ENCODE measurements at regions not wholly inside any gene's neighbourhood (a gene's known extent, or its start where the extent isn't known, plus 50 kb on each side); places are given as distances from the start of the nearest gene placed in this dataset.
"Not testable (repeated sequence)": the region's sequence is repeated elsewhere in the genome, so short reads cannot be mapped to it uniquely, and the experiment has no call there.

DNA sequence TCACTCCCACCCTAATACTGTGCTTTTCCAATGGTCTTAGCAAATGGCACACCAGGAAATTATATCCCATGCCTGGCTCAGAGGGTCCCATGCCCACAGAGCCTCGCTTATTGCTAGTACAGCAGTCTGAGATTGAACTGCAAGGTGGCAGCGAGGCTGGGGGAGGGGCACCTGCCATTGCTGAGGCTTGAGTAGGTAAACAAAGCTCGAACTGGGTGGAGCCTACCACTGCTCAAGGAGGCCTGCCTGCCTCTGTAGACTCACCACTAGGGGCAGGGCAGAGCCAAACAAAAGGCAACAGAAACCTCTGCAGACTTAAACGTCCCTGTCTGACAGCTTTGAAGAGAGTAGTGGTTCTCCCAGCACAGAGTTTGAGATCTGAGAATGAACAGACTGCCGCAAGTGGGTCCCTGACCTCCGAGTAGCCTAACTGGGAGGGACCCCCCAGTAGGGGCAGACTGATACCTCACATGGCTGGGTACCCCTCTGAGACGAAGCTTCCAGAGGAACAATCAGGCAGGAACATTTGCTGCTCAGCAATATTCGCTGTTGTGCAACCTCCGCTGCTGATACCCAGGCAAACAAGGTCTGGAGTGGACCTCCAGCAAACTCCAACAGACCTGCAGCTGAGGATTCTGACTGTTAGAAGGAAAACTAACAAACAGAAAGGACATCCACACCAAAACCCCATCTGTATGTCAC is 150.7 kb upstream of the FOXA2 start:
- not testable (repeated sequence) for DNase-seq

DNA sequence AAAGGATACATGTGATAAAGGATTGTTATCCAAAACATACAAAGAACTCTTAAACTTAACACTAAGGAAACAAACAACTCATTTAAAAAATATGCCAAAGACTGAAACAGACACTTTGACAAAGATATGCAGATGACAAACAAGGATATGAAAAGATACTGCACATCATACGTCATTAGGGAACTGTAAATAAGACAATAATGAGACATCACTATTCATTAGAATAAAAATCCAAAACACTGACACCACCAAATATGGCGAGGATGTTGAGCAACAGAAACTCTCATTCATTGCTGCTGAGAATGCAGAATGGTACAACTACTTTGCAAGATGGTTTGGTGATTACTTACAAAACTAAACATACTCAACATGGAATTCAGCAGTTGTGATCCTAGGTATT is 156.5 kb upstream of the FOXA2 start:
- DNase-seq = no peak

DNA sequence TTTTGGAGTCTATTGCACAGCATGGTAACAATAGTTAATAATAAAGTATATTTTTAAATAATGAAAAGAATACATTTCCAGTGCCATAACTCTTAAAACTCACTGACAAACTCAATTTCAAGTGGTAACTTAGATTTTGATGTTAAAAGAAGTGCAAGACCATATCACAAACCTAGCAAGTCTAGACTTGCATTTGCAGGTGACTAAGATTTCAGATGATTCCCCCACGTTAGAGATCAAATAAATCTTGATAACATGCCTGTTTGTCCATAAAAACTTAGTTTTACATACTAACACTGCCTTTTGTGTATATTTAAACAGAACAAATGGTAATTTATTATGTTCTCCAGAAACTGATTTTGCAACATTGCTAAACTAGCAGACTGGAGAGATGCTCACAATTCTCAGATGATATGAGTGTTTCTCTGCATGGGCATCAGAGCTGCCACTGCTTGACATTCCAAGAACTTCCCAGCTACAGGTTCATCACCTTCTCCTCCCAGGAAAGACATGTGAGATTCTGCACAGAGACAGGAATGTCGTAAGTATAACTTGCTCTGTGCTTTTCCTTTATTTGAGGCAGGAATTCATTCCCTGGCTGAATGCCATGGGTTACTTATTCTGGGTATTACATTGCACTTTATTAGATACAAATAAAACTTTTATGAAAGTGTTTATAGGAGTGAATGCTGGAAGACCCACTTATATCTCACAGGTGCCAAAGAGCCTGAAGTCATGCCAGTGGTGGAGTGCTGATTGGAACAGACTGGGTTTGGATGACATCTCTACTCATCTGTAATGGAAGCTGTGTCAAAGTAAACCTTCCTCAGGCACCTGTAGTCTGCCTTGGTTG is 160.2 kb upstream of the FOXA2 start:
- no peak for DNase-seq

DNA sequence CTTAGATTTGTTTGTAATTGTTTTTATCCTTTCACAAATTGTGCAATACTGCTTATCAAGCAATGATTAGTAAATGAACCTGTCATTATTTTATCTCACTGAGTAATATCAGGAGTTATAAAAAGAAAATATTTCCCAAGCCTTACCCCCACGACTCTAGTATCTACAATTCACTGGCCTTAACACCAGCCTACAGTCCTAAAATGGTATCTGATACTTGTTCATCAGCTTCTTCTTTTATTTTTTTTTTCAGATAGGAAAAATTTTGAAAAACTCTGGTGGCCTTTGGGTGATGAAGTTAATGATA is 160.8 kb upstream of the FOXA2 start:
- DNase-seq = no peak

DNA sequence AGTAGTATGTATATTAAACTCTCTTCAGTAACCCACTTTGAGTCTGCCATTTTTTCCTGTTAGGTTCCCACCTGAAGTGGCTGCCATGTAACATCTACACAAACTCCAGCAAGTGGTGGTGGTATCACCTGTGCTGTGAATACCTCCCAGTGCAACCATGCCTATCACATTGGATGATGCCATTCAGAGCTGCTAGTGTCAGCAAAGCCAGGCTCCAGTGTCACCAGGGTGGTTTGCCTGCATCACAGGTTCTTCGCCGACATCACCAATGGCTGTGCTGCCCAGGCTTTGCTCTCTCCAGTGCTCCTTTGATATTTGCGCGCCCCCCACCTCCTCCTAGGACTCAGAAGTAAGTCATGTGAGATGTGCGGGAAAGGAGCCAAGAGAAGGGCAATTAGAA is 162.6 kb upstream of the FOXA2 start:
- DNase-seq = no peak

DNA sequence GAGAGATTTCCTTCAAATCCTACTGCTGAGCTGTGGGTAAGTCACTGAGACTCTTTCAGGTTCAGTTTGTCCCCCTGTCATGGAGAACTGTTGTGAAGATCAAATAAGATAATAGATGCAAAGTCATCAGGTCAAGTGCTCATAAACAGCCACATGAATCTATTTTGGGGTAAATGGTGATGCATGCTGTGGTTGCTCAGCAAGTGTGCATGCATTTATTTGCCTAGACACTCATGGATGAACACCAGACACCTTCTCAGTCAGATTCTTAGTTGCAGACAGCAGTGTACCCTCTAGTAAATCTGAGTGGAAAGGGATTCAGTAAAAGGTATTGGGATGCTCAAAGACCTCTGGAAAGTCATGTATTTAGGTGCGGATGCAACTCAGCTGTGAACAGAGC is 168.0 kb upstream of the FOXA2 start:
- no peak for DNase-seq

DNA sequence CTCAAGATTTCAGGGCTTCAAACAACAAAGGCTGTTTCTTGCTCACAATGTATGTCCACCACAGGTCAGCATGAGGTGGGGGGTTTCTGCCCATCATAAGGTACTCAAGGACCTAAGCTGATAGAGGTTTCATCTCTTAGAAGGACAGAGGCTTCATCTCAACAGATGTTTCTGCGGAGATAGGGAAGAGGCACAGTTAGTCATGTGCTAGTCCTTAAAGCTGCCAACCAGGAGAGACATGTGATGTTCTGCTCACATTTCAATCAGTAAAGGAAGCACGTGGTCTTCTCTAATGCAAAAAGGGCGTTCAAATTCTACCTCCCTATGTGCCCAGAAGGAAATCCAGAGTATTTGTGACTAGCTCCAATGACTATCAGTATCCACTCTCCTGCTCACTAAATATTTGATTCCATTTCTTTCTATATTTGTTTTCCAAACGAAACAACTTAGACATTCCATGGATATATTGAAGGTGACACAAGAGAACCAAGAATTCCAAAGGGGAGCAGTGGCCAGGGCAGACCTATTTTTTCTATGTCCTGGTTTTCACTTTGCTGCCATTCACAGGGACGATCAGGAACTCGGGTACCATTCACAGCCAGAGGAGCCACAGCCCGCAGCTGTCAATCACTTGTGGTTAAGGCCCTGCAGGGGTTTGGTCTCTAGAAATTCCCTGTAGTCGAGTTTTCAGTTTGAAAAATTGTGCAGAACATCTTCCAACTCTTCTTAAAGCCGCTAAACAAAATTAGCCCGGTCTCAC is 173.2 kb upstream of the FOXA2 start:
- DNase-seq = no peak

DNA sequence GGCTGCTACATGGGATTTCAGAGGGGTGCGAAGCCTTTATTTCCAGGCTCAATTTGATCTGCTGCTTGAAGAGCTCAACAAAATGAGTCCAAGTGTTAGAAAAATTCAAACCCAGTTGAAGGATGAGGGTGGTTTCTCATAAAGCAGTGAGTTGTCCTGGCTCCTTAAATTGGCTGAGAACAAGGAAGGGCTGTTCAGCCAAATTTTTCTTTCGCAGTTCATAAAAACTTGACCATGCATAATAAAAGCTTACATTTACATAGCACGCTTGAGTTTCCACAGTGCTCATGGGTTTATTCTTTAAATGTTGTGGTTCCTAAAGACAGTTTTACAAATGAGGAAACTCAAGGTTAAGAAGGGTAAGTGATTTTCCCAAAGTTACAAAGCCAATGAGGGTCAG is 174.4 kb upstream of the FOXA2 start:
- DNase-seq = no peak

DNA sequence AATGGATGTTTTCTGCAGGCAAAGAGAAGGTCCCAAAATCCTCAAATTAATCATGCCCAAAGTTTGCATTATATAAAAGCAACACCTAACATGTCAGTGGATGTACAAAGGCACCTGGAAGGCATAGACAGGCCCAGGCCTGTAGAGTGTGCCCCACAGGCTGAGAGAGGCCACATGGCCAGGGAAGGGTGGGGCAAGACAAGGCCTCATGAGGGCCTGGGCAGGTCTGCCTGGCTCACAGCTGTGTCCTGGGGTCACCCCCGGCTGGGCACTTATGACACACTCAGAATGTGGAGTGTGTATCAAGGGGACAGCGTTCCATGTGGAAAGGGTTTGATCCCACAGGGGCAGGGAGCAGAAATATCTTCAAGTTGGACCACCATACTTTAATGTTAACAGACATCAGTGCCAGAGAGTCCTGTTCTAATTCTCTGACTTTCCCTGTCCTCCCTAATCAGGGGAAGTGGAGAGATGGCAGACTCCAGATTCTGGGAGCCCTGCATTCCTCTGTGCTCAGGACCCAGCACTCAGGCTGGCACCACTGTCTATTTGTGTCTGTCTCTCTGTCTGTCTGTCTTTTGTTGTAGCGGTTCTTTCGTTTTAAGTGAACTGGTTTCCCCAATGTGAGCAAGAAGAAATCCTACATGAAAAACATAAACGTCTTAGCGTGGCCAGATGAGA is 178.3 kb upstream of the FOXA2 start:
- no peak for DNase-seq

DNA sequence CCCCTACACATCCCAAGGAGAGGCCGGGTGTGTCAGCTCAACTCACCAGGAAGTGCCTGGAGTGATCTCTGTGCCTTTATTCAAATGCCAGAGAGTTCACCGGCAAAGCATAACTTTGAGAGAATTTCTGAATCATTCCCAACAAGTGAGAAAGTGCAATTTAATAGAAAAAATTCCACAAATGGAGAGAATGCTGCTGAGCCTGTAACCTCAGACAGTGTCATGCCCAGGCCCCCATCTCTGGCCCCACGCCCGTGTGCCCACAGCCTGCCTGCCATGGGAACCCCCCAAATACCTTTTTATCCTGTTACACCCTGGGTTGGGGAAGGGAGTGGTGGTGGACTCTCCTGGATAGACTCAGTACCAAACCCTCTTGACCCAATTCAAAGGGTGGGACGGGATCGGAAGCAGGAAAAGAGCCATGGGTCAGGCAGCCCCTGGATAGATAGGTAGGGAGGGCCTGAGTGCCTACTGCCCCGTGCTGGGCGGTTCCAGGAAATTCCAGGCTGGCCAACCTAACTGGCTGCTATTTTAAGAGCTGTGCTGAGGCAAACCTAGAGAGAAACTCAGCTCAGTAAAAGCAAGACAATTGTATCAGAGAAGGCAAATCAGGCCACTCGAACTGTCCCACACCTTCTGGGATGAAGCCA is 179.0 kb upstream of the FOXA2 start:
- DNase-seq = no peak

DNA sequence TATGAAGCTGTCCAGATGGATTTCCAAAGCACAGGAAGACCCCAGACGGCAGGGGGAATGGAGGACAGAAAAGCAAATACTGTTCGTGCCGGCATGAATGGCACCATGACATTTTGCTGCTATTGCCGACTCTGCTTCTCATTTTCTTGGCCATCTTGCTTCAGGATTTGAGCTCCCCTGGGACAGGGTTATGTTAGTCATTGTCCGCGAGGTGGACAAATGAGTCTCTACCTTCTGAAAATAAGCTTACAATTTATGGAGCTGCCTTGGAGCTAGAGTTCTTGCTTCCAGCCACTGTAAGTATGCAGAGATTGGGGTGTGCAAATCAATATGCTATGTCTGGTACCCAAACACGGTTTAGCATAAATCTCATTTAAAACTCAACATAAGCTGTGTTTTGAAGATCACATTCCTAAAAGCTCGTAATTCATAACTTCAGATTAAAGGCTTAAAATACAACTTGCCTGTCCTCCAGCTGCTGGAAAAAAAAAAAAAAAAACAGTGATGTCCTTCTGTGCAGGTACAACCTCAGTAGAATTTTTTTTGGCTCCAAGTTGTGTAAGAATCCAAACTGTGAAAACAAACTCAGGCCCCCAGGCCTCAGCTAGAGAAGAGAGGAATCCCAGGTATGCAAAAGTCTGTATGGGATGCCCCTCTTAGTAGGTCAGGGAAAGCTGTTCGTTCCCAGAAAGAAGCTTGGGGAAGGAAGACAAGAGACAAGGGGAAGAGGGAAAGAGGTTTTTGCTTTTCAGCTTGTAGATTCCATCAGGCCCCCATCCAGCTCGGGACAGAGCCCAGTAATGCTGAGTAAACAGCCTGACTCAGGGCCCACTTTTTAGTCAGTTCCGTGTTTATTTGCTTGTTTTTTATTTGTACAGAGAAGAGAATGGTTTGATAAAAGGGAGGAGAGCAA is 184.2 kb upstream of the FOXA2 start:
- peak; percentile 49 for DNase-seq

DNA sequence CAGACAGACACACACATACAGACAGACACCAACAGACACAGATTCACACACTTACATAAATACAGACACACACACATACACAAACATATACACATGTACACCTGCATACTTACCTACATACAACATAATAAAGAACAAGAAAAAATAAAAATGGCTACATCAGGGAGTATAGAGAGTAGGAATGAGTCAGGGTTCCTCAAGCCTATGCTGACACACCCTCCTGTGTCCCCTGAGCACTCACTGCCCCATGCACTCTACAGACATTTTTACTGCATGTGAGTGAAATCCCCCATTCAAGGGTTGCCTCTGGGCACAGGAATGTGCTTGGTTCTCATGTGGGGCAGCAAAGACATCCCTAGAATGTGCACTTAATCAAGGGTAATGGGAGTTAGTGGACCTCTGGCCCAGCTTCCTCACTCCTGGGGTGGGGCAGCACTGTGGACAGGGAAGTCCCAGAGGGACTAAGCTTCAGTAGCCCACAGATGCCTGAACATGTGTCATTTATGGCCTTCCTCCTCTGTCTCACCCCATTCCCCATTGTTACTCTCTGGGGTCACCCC is 185.9 kb upstream of the FOXA2 start:
- DNase-seq = no peak

DNA sequence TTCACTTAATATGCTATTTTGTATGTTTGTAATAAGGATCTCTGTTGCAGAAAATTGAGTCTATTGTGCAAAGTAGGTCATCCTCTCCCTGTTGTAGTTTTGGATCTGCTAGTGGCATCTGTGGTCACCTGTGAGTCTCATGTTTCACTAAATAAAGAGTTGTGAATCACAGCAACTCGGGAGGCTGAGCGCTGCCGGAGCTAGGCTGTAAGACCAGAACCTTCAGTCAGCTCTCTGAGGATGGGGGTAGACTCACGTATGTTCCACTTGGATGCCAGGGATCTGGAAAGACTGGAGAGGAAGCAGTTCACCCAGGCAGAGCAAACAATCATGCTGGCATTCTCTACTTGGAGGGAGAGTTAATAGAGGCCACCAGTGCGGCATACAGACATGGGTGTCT is 187.3 kb upstream of the FOXA2 start:
- DNase-seq = no peak

DNA sequence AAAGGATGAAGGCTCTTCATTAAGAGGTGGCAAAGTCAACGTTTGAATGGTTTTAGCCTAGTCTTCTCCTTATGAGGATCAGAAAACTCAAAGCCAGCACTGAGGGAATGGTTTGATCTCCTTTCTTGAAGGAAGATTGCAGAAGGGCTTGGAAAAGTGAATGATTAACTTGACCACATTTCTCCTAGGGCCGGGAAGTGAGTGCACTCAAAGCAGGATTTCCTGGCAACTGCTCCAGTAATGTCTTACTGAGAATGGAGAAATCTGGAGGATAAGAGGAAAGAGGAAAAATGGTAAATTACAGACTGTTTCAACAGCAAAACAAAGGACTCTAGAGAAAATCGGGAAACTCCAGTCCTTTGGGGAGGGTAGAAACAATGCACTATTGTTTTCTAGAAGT is 189.0 kb upstream of the FOXA2 start:
- no peak for DNase-seq

DNA sequence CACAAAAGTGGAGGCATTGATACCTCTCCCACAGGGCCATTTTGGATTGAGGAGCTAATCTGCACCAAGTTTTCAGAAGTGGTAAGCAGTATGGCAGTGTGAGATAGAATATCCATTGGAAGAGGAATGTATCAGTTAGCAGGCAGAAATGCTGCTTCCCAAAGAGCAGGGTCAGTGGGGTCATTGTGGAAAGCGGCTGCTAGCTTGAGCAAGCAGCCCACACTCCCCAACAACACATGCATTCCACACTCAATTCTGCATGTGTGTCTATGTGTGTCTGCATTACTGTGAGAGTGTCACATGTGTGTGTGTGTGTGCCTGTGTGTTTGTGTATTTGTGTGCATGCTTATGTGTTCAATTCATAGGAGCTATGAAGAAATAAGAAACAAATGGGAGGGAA is 190.9 kb upstream of the FOXA2 start:
- DNase-seq = no peak

DNA sequence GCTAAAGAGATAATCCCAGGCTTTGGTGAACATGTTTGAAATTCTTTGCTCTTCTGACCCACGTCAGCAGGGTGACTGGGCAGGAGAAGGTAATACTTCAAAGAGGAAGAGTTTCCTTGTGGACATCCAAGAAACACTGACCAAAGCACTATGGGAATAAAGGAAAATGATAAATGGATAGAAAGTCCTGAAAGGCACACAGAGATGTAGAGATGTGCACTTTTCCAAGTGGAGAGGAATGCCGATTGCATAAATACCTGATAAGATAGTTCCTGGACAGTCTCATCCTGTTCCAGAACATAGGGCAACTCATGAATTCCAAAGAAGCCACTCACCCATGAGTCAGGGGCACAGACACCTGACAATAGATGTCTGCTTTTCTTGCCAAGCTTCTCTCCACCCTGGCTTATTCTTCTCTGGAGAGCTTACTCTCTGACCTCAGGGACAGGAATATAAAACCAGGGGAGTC is 191.3 kb upstream of the FOXA2 start:
- no peak for DNase-seq

DNA sequence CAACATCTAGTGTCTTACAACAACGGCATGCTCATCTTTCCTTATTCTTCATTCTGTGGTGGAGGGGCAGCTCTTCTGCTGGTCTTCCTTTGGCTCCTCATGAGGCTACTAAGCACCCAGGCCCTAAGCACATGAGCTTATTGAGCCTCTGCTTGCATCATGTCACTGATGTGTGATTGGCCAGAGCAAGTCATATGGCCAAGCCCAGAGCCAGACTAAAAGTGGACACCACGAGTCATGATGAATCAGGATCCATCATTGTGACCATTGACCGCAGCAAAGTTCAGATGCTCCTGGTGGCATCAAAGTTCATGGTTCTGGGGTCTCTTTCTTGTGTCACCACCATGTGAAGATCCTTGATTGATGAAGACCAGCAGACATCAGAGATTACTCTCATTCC is 192.0 kb upstream of the FOXA2 start:
- no peak for DNase-seq

DNA sequence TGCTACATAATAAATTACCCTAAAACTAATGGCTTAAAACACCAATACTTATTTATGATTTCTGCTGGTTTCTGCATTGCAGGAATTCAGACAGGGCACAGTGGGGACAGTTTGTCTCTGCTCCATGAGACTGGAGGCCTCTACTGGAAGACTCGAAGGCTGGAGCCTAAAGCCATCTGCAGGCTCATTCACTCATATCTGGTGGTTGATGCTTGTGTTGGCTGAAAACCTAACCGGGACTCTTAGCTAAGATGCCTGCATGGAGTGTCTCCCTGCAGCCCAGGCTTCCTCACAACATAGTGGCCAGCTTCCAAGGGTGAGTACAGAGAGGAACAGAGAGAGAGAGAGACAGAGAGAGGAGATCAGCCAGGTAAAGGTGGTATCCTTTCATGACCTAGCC is 195.5 kb upstream of the FOXA2 start:
- DNase-seq = no peak

DNA sequence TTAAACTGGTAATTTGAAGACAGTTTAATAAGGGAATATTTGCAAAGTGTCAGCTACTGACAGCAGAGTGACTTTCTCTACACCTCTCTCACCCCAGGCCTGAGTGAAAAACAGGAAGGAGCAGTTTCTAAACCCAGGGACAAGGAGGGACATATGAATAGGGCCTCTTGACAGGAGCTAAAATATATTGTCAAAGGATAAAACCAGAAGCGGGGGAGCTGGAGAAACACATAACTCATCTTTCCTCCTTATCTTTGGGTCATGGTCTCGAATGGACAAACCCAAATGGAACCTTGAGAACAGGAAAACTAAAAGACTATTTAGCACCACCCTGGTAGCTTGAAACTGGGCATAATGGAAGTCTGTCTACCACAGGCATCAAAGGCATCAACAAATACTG is 197.5 kb upstream of the FOXA2 start:
- DNase-seq = no peak

DNA sequence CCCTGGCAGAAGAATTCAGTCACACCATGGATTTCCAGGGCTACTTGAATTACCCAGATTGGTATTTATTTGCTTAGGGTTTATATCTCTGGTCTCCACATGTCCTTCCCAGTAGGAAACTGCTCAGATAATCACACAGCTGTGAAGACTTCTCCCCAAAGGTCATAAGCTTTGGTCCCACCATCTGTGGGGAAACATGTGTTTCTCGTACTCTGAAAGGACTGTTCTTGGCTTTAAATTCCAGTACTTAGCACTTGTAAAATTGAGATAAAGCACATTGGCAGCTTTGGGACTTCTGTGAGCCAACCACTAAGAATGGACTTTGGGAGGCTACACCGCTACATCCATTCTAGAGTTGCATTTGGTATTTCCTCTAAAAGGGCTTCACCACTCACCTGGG is 205.3 kb upstream of the FOXA2 start:
- DNase-seq = peak; percentile 45
